ENCODE measurements at regions not wholly inside any gene's neighbourhood (a gene's known extent, or its start where the extent isn't known, plus 50 kb on each side); places are given as distances from the start of the nearest gene placed in this dataset.
A peak's percentile ranks its signal among the peaks of the same experiment; 100 is the strongest.

- DNase-seq, result no peak
- H3K4me2 ChIP-seq (ENCODE audit: unreplicated experiment), result no peak overlapping the region
- no peak overlapping the region for H3K4me3 ChIP-seq
- no peaks in the 10 kb centered on the region for H3K9me3 ChIP-seq (ENCODE audit: low read depth)
- H3K36me3 ChIP-seq (ENCODE audit: low read depth), result no peaks in the 10 kb centered on the region
- H3F3A ChIP-seq (ENCODE audit: insufficient read depth), result peaks cover 15% of the 10 kb centered on the region; the same call in 1 of the 2 replicates
- no peak overlapping the region for H3K27ac ChIP-seq
- H3K9ac ChIP-seq, result no peak overlapping the region
- no peaks in the 10 kb centered on the region for H3K9me2 ChIP-seq (ENCODE audit: insufficient read depth)
- no peak for TF ChIP-seq EZH2 (IDR thresholded peaks at IDR 0.05; ENCODE audit: insufficient read depth, poor library complexity, severe bottlenecking)
- TF ChIP-seq EZH2phosphoT487 (IDR thresholded peaks at IDR 0.05; ENCODE audit: insufficient read depth, low read depth), result no peak
- 66 to 76% methylated on average over 4 of the region's 4 CpGs for whole genome bisulfite sequencing, 2 experiments (ENCODE audit: low coverage in 1 of 2, low lambda C conversion rate in 2 of 2, missing lambda C conversion rate in 2 of 2)
- in situ Hi-C loops (cut with MboI), result no loop called here
- no peaks in the 10 kb centered on the region for H4K20me1 ChIP-seq (ENCODE audit: insufficient read depth)
- H3K4me1 ChIP-seq (ENCODE audit: insufficient read depth), result peaks cover 12% of the 10 kb centered on the region
- no peaks in the 10 kb centered on the region for H3K27me3 ChIP-seq (replicated peaks; ENCODE audit: insufficient read depth)
- H3K79me2 ChIP-seq (ENCODE audit: insufficient read depth), result no peaks in the 10 kb centered on the region
- H2AFZ ChIP-seq, result no peak overlapping the region
These were observed 264.6 kb downstream of the RBM43 start for GRCh38 chr2:150997066-150997465.

- no peak overlapping the region for H3K4me2 ChIP-seq (ENCODE audit: unreplicated experiment)
- DNase-seq, result peak; percentile 16
- in situ Hi-C loops (cut with MboI), result no loop called here
- H3K4me1 ChIP-seq (ENCODE audit: insufficient read depth), result peaks cover 12% of the 10 kb centered on the region
- 40 to 47% methylated on average over 2 of the region's 2 CpGs for WGBS, 2 experiments (ENCODE audit: low coverage in 1 of 2, low lambda C conversion rate in 2 of 2, missing lambda C conversion rate in 2 of 2)
- H2AFZ ChIP-seq, result no peak overlapping the region
- peaks cover 12% of the 10 kb centered on the region; the same call in 1 of the 2 replicates for H3F3A ChIP-seq (ENCODE audit: insufficient read depth)
- no peaks in the 10 kb centered on the region for H3K9me2 ChIP-seq (ENCODE audit: insufficient read depth)
- no peak overlapping the region for H3K27ac ChIP-seq
- H4K20me1 ChIP-seq (ENCODE audit: insufficient read depth), result no peaks in the 10 kb centered on the region
- peaks cover 3% of the 10 kb centered on the region for H3K9me3 ChIP-seq (ENCODE audit: low read depth)
- no peaks in the 10 kb centered on the region for H3K27me3 ChIP-seq (replicated peaks; ENCODE audit: insufficient read depth)
- no peaks in the 10 kb centered on the region for H3K36me3 ChIP-seq (ENCODE audit: low read depth)
- TF ChIP-seq EZH2phosphoT487 (IDR thresholded peaks at IDR 0.05; ENCODE audit: insufficient read depth, low read depth) (no peak), EZH2 (IDR thresholded peaks at IDR 0.05; ENCODE audit: insufficient read depth, poor library complexity, severe bottlenecking) (no peak)
- H3K4me3 ChIP-seq, result no peak overlapping the region
- H3K9ac ChIP-seq, result no peak overlapping the region
- no peaks in the 10 kb centered on the region for H3K79me2 ChIP-seq (ENCODE audit: insufficient read depth)
These were observed 267.6 kb downstream of the RBM43 start for GRCh38 chr2:150994076-150994475.

- 21 to 25% methylated on average over 1 of the region's 1 CpG for WGBS, 2 experiments (ENCODE audit: low coverage in 1 of 2, low lambda C conversion rate in 2 of 2, missing lambda C conversion rate in 2 of 2)
These were observed 271.7 kb downstream of the RBM43 start for GRCh38 chr2:150989969-150990368.

GRCh38 chr2:150985741-150986140, 275.9 kb downstream of the RBM43 start:
- no peaks in the 10 kb centered on the region for H3F3A ChIP-seq (ENCODE audit: insufficient read depth)
- H3K4me3 ChIP-seq, result no peak overlapping the region
- H3K4me2 ChIP-seq (ENCODE audit: unreplicated experiment), result no peak overlapping the region
- H3K79me2 ChIP-seq (ENCODE audit: insufficient read depth), result no peaks in the 10 kb centered on the region
- TF ChIP-seq EZH2phosphoT487 (IDR thresholded peaks at IDR 0.05; ENCODE audit: insufficient read depth, low read depth) (no peak), EZH2 (IDR thresholded peaks at IDR 0.05; ENCODE audit: insufficient read depth, poor library complexity, severe bottlenecking) (no peak)
- no peak for DNase-seq
- no peaks in the 10 kb centered on the region for H3K36me3 ChIP-seq (ENCODE audit: low read depth)
- no peak overlapping the region for H3K9ac ChIP-seq
- no peaks in the 10 kb centered on the region for H4K20me1 ChIP-seq (ENCODE audit: insufficient read depth)
- in situ Hi-C loops (cut with MboI), result no loop called here
- no peak overlapping the region for H3K27ac ChIP-seq
- peaks cover under 1% of the 10 kb centered on the region for H3K9me3 ChIP-seq (ENCODE audit: low read depth)
- no peaks in the 10 kb centered on the region for H3K9me2 ChIP-seq (ENCODE audit: insufficient read depth)
- no peaks in the 10 kb centered on the region for H3K27me3 ChIP-seq (replicated peaks; ENCODE audit: insufficient read depth)
- no peak overlapping the region for H2AFZ ChIP-seq
- H3K4me1 ChIP-seq (ENCODE audit: insufficient read depth), result no peaks in the 10 kb centered on the region

More at GRCh38 chr2:150989969-150990368, 271.7 kb downstream of the RBM43 start:
- TF ChIP-seq EZH2phosphoT487 (IDR thresholded peaks at IDR 0.05; ENCODE audit: insufficient read depth, low read depth), result no peak
- TF ChIP-seq EZH2 (IDR thresholded peaks at IDR 0.05; ENCODE audit: insufficient read depth, poor library complexity, severe bottlenecking), result no peak
- H3K4me3 ChIP-seq, result no peak overlapping the region
- H3K4me1 ChIP-seq (ENCODE audit: insufficient read depth), result no peaks in the 10 kb centered on the region
- DNase-seq, result no peak
- H3K4me2 ChIP-seq (ENCODE audit: unreplicated experiment), result no peak overlapping the region
- no peak overlapping the region for H3K9ac ChIP-seq
- no peaks in the 10 kb centered on the region for H3K9me2 ChIP-seq (ENCODE audit: insufficient read depth)
- no peaks in the 10 kb centered on the region for H3K27me3 ChIP-seq (replicated peaks; ENCODE audit: insufficient read depth)
- in situ Hi-C loops (cut with MboI), result no loop called here
- H3K9me3 ChIP-seq (ENCODE audit: low read depth), result peaks cover 3% of the 10 kb centered on the region
- H3F3A ChIP-seq (ENCODE audit: insufficient read depth), result no peaks in the 10 kb centered on the region
- H3K27ac ChIP-seq, result no peak overlapping the region
- no peaks in the 10 kb centered on the region for H3K79me2 ChIP-seq (ENCODE audit: insufficient read depth)
- H3K36me3 ChIP-seq (ENCODE audit: low read depth), result no peaks in the 10 kb centered on the region
- H4K20me1 ChIP-seq (ENCODE audit: insufficient read depth), result no peaks in the 10 kb centered on the region
- no peak overlapping the region for H2AFZ ChIP-seq

DNA sequence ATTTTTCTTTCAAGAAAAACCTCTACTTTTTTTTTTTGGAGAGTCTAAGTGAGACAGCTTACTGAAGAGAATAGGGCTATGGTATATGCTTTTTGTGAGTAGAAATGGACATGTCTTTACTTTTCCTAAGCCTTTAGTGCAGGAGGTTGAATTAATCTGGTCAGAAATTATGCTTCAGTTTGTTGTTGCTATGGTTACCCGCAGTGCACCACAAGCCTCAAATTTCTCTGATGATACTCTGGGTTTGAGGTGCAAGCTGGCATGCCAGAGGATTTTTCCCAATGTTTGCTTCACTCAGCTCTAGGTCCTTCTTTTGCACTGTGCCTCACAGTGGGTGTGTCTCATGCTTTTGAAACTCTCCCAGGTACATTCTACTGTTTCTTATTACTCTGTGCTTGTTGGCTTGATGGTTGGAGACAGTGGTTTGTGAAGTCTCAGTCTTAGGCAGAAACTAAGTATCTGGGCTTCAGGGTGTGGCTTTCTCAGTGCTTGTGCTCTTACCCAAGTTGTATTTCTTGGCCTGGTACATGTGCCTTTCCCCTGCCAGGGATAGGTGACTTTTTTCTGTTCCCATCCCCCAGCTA, 278.3 kb downstream of the RBM43 start:
- TF ChIP-seq EZH2 (IDR thresholded peaks at IDR 0.05; ENCODE audit: insufficient read depth, poor library complexity, severe bottlenecking), result no peak
- no peak for TF ChIP-seq EZH2phosphoT487 (IDR thresholded peaks at IDR 0.05; ENCODE audit: insufficient read depth, low read depth)
- Histone ChIP-seq H3K27ac (no peak overlapping the region), H2AFZ (no peak overlapping the region), H3K27me3 (replicated peaks; ENCODE audit: insufficient read depth) (no peaks in the 10 kb centered on the region), H3K9me3 (ENCODE audit: low read depth) (no peaks in the 10 kb centered on the region), H3F3A (ENCODE audit: insufficient read depth) (no peaks in the 10 kb centered on the region), H3K4me2 (ENCODE audit: unreplicated experiment) (no peak overlapping the region), H4K20me1 (ENCODE audit: insufficient read depth) (no peaks in the 10 kb centered on the region), H3K36me3 (ENCODE audit: low read depth) (no peaks in the 10 kb centered on the region), H3K9ac (no peak overlapping the region), H3K4me1 (ENCODE audit: insufficient read depth) (no peaks in the 10 kb centered on the region), H3K79me2 (ENCODE audit: insufficient read depth) (no peaks in the 10 kb centered on the region), H3K9me2 (ENCODE audit: insufficient read depth) (no peaks in the 10 kb centered on the region), H3K4me3 (no peak overlapping the region)
- 95 to 100% methylated on average over 1 of the region's 1 CpG for WGBS, 2 experiments (ENCODE audit: low coverage in 1 of 2, low lambda C conversion rate in 2 of 2, missing lambda C conversion rate in 2 of 2)
- in situ Hi-C loops (cut with MboI), result no loop called here
- DNase-seq, result no peak
